H1 (cell line): ENCODE measurements at regions not wholly inside any gene's neighbourhood (a gene's known extent, or its start where the extent isn't known, plus 50 kb on each side); places are given as distances from the start of the nearest gene placed in this dataset.

Experiments
- CTCF ChIA-PET: fragments of 300-600 bp; sonication (Branson Sonifier 250); formaldehyde crosslinking; loops from one replicate; lab custom pipeline; 2021; ENCODE audit not compliant: partially characterized antibody; lab: Charles Lee
- POLR2A ChIA-PET: fragments of 300-600 bp; sonication (Branson Sonifier 250); formaldehyde crosslinking; loops from one replicate; lab custom pipeline; 2021; ENCODE audit warnings: inconsistent platforms; ENCODE audit not compliant: partially characterized antibody; lab: Charles Lee
- DNase-seq, 2 experiments: peaks; one replicate each; pipeline versions ENCODE4 v3.0.0 to v3.0.0-alpha.2; 2010 to 2022; ENCODE audit warnings: low spot score in 2 of 2, low read depth in 1 of 2, mixed read lengths in 1 of 2
- FAIRE-seq: peaks from 2 replicates; lab custom pipeline; 2011; peaks lifted over from hg19 to GRCh38; lab: Jason Lieb, UNC
- H2AFZ ChIP-seq: 2 replicates; pipeline ENCODE4 v1.8.1; 2012; ENCODE audit warnings: low read length, inconsistent platforms
- H2AK5ac ChIP-seq: 2 replicates; pipeline ENCODE4 v1.6.1; 2013; ENCODE audit warnings: low read depth, low read length
- H2BK120ac ChIP-seq: replicated peaks from 2 replicates; pipeline ENCODE3; 2013; ENCODE audit warnings: low read depth, low read length, inconsistent platforms
- H2BK12ac ChIP-seq: 2 replicates; pipeline ENCODE4 v1.6.1; 2013; ENCODE audit warnings: low read depth, low read length
- H2BK15ac ChIP-seq: 2 replicates; pipeline ENCODE4 v1.6.1; 2013; ENCODE audit warnings: low read length
- H2BK20ac ChIP-seq: 2 replicates; pipeline ENCODE4 v1.6.1; 2013; ENCODE audit warnings: low read length
- H2BK5ac ChIP-seq: 2 replicates; pipeline ENCODE4 v1.6.1; 2013; ENCODE audit warnings: low read depth, low read length
- H3K14ac ChIP-seq: 2 replicates; pipeline ENCODE4 v1.6.1; 2013; ENCODE audit warnings: inconsistent platforms; ENCODE audit not compliant: insufficient read length
- H3K18ac ChIP-seq: 2 replicates; pipeline ENCODE4 v1.6.1; 2013; ENCODE audit warnings: low read length; ENCODE audit errors: extremely low read depth
- H3K23ac ChIP-seq: 2 replicates; pipeline ENCODE4 v1.6.1; 2013; ENCODE audit warnings: inconsistent platforms; ENCODE audit not compliant: insufficient read length
- H3K23me2 ChIP-seq: 2 replicates; pipeline ENCODE4 v1.6.1; 2013; ENCODE audit warnings: low read depth, low read length
- H3K27ac ChIP-seq: 2 replicates; pipeline ENCODE4 v1.6.1; 2011; ENCODE audit warnings: low read depth, low read length, inconsistent platforms
- H3K27me3 ChIP-seq, 4 experiments: replicated peaks in 1 of 4; 1 replicate in 1 of 4; 2 replicates in 3 of 4; pipeline versions ENCODE4 v1.6.1 to v1.8.1; 2011 to 2013; ENCODE audit warnings: low read length in 3 of 4, mild to moderate bottlenecking in 3 of 4, inconsistent platforms in 2 of 4, mixed read lengths in 2 of 4, moderate library complexity in 1 of 4; ENCODE audit not compliant: control insufficient read depth in 3 of 4, insufficient read depth in 3 of 4; ENCODE audit errors: extremely low read depth in 1 of 4
- H3K36me3 ChIP-seq, 4 experiments: 2 replicates each; pipeline versions ENCODE4 v1.6.1 to v1.8.1; 2011 to 2013; ENCODE audit warnings: mild to moderate bottlenecking in 4 of 4, low read length in 3 of 4, moderate library complexity in 2 of 4, control low read depth in 1 of 4, inconsistent platforms in 1 of 4; ENCODE audit not compliant: insufficient read depth in 4 of 4, control insufficient read depth in 2 of 4
- H3K4ac ChIP-seq: replicated peaks from 2 replicates; pipeline ENCODE3; 2013; ENCODE audit warnings: low read length, low read depth, mixed read lengths, inconsistent platforms; ENCODE audit not compliant: insufficient read length
- H3K4me1 ChIP-seq, 4 experiments: replicated peaks in 1 of 4; 1 replicate in 1 of 4; 2 replicates in 3 of 4; pipeline versions ENCODE4 v1.6.1 to v1.8.1; 2011 to 2013; ENCODE audit warnings: low read length in 3 of 4, inconsistent platforms in 2 of 4, mixed read lengths in 1 of 4; ENCODE audit not compliant: insufficient read depth in 4 of 4, control insufficient read depth in 3 of 4
- H3K4me2 ChIP-seq, 2 experiments: 2 replicates each; pipeline versions ENCODE4 v1.6.1 to v1.8.1; 2011 to 2013; ENCODE audit warnings: low read depth in 2 of 2, low read length in 2 of 2, control low read depth in 1 of 2, inconsistent platforms in 1 of 2, mild to moderate bottlenecking in 1 of 2; ENCODE audit not compliant: insufficient read depth in 1 of 2
- H3K4me3 ChIP-seq, 4 experiments: fragments of 200-600, 300-600 bp in 1 of 4; sonication (generic), shearing (Covaris generic), sonication (Bioruptor Twin) in 1 of 4; 2 replicates each; pipeline versions ENCODE4 v1.5.1 to v1.8.1; 2011 to 2016; ENCODE audit warnings: low read length in 4 of 4, low read depth in 3 of 4, control low read depth in 2 of 4, inconsistent platforms in 2 of 4, mild to moderate bottlenecking in 2 of 4, mixed read lengths in 1 of 4, moderate library complexity in 1 of 4; ENCODE audit not compliant: insufficient read depth in 2 of 4; ENCODE audit errors: extremely low read depth in 1 of 4
- H3K56ac ChIP-seq: replicated peaks from 2 replicates; pipeline ENCODE3; 2013; ENCODE audit warnings: low read depth, mild to moderate bottlenecking, mixed read lengths, low read length, inconsistent platforms; ENCODE audit not compliant: insufficient read length
- H3K79me1 ChIP-seq: 2 replicates; pipeline ENCODE4 v1.6.1; 2013; ENCODE audit warnings: low read depth, low read length, control low read depth
- H3K79me2 ChIP-seq, 2 experiments: 2 replicates each; pipeline versions ENCODE4 v1.6.1 to v1.8.1; 2012 to 2013; ENCODE audit warnings: low read length in 2 of 2, mild to moderate bottlenecking in 2 of 2, inconsistent platforms in 1 of 2; ENCODE audit not compliant: insufficient read depth in 2 of 2, control insufficient read depth in 1 of 2
- H3K9ac ChIP-seq, 4 experiments: replicated peaks in 1 of 4; 1 replicate in 1 of 4; 2 replicates in 3 of 4; pipeline versions ENCODE4 v1.6.1 to v1.8.1; 2011 to 2013; ENCODE audit warnings: low read depth in 3 of 4, low read length in 3 of 4, control low read depth in 2 of 4, mild to moderate bottlenecking in 2 of 4, moderate library complexity in 2 of 4, inconsistent platforms in 1 of 4; ENCODE audit errors: extremely low read depth in 1 of 4
- H3K9me3 ChIP-seq, 2 experiments: 2 replicates each; pipeline versions ENCODE4 v1.6.1 to v1.8.1; 2012 to 2013; ENCODE audit warnings: mild to moderate bottlenecking in 2 of 2, moderate library complexity in 2 of 2, control low read depth in 1 of 2, inconsistent platforms in 1 of 2, low read depth in 1 of 2, low read length in 1 of 2, mixed read lengths in 1 of 2; ENCODE audit not compliant: insufficient read depth in 2 of 2
- H4K20me1 ChIP-seq, 2 experiments: replicated peaks in 1 of 2; 2 replicates each; pipeline versions ENCODE3 to v1.8.1; 2011 to 2013; ENCODE audit warnings: inconsistent platforms in 2 of 2, low read length in 2 of 2, mild to moderate bottlenecking in 1 of 2; ENCODE audit not compliant: insufficient read depth in 2 of 2, control insufficient read depth in 1 of 2
- H4K5ac ChIP-seq: 2 replicates; pipeline ENCODE4 v1.6.1; 2013; ENCODE audit warnings: low read length, low read depth, mixed read lengths, inconsistent platforms; ENCODE audit not compliant: insufficient read length
- H4K8ac ChIP-seq: 2 replicates; pipeline ENCODE4 v1.8.0; 2013; ENCODE audit warnings: mild to moderate bottlenecking, moderate library complexity, low read length, inconsistent platforms; ENCODE audit not compliant: insufficient read depth; ENCODE audit errors: extremely low read depth
- H4K91ac ChIP-seq: replicated peaks from 2 replicates; pipeline ENCODE3; 2013; ENCODE audit warnings: low read length, mixed read lengths, inconsistent platforms; ENCODE audit not compliant: insufficient read length
- CBX8 ChIP-seq: fragments of 300-800, 300-1000 bp; sonication (generic); IDR thresholded peaks from 2 replicates; pipeline ENCODE4 v1.7.1; 2016; ENCODE audit warnings: low read depth, low read length, borderline replicate concordance
- GTF2F1 ChIP-seq: IDR thresholded peaks from 2 replicates; pipeline ENCODE4 v1.6.1; 2012; ENCODE audit warnings: low read depth, low read length, improper control_type of control experiment, borderline replicate concordance
- PHF8 ChIP-seq: fragments of 200-600 bp; sonication (generic); conservative IDR thresholded peaks from 2 replicates; pipeline ENCODE4 v1.7.1; 2012; ENCODE audit warnings: low read depth, mild to moderate bottlenecking, inconsistent platforms, low read length, moderate library complexity
- POLR2AphosphoS5 ChIP-seq: IDR thresholded peaks from 2 replicates; pipeline ENCODE4 v1.6.1; 2011; ENCODE audit warnings: low read depth, low read length
- RAD21 ChIP-seq, 2 experiments: IDR thresholded peaks in 1 of 2; conservative IDR thresholded peaks in 1 of 2; 2 replicates each; pipeline ENCODE4 v1.6.1; 2011; ENCODE audit warnings: low read depth in 2 of 2, low read length in 2 of 2, improper control_type of control experiment in 1 of 2, inconsistent platforms in 1 of 2, mild to moderate bottlenecking in 1 of 2, moderate library complexity in 1 of 2
- SIX5 ChIP-seq: IDR thresholded peaks from 2 replicates; pipeline ENCODE4 v1.6.1; 2011; ENCODE audit warnings: mild to moderate bottlenecking, low read depth, low read length
- WGBS, 2 experiments: shearing (Covaris generic) in 1 of 2; methylation state at CpG; one replicate each; pipeline versions ENCODE4 v1.1.6 to v1.1.7; 2013 to 2015; ENCODE audit warnings: low lambda C conversion rate in 2 of 2, mixed read lengths in 2 of 2, inconsistent platforms in 1 of 2, low coverage in 1 of 2, missing lambda C conversion rate in 1 of 2; ENCODE audit not compliant: insufficient replicate concordance in 2 of 2, insufficient coverage in 1 of 2, insufficient read length in 1 of 2; ENCODE audit errors: extremely low coverage in 1 of 2, missing lambda C conversion rate in 1 of 2; 5-methylcytosine and 5-hydroxymethylcytosine counted together

- no peak overlapping the region for H4K8ac ChIP-seq
- H3K14ac ChIP-seq: no peak overlapping the region
- no peak overlapping the region for H2AK5ac ChIP-seq
- no peak for FAIRE-seq
- H3K4me3 ChIP-seq: no peak overlapping the region
- H2BK15ac ChIP-seq: no peak overlapping the region
- H2BK5ac ChIP-seq: no peak overlapping the region
- no peak overlapping the region for H3K23ac ChIP-seq
- no peaks in the 10 kb centered on the region for H3K27me3 ChIP-seq
- no peaks in the 10 kb centered on the region for H3K9me3 ChIP-seq
- H2BK120ac ChIP-seq: no peak overlapping the region
- no peak overlapping the region for H2AFZ ChIP-seq
- peaks cover 0 to 2% (median 0%) of the 10 kb centered on the region in 4 experiments; a peak in 1 of 7 replicates for H3K4me1 ChIP-seq
- WGBS, 2 experiments: 84% methylated on average over 2 of the region's 2 CpGs; no CpG with 5 or more reads in 1 of the 2 experiments
- H3K4me2 ChIP-seq: no peak overlapping the region
- no peaks in the 10 kb centered on the region for H4K20me1 ChIP-seq
- no peaks in the 10 kb centered on the region for H3K79me1 ChIP-seq
- DNase-seq: no peak
- no peak overlapping the region for H3K56ac ChIP-seq
- POLR2A ChIA-PET: no interaction called here
- TF ChIP-seq POLR2AphosphoS5 (no peak), PHF8 (no peak), SIX5 (no peak), GTF2F1 (no peak), CBX8 (no peak), RAD21 (IDR thresholded peaks at IDR 0.05 in 1 of 2, conservative IDR thresholded peaks at IDR 0.05 in 1 of 2; ENCODE audit: low read depth in 2 of 2, low read length in 2 of 2) (no peak)
- H2BK12ac ChIP-seq: no peak overlapping the region
- H3K23me2 ChIP-seq: no peaks in the 10 kb centered on the region
- H3K36me3 ChIP-seq: no peaks in the 10 kb centered on the region
- no peaks in the 10 kb centered on the region for H3K79me2 ChIP-seq
- H2BK20ac ChIP-seq: no peak overlapping the region
- H3K9ac ChIP-seq: no peak overlapping the region
- H3K4ac ChIP-seq: no peak overlapping the region
- no peak overlapping the region for H4K91ac ChIP-seq
- H3K18ac ChIP-seq: no peak overlapping the region
- CTCF ChIA-PET: interaction anchor here (0.8 kb wide), 1 partner anchor 28 kb away, joined by 3 read pairs; no protein-coding TSS in a partner anchor
- no peak overlapping the region for H4K5ac ChIP-seq
- H3K27ac ChIP-seq: no peak overlapping the region
These were observed 145.1 kb upstream of the PLSCR5 start for GRCh38 chr3:146750196-146750595.
